CD4-positive, alpha-beta T cell (primary cell): ENCODE measurements at regions not wholly inside any gene's neighbourhood (a gene's known extent, or its start where the extent isn't known, plus 50 kb on each side); places are given as distances from the start of the nearest gene placed in this dataset.

Experiments
- ATAC-seq: fragments of 200-7000 bp; cut with Tn5 transposase; one replicate; pipeline ENCODE4 v1.10.0; 2022; ENCODE audit warnings: mild to moderate bottlenecking; ENCODE audit not compliant: poor library complexity
- CTCF ChIA-PET: fragments of 350-600 bp; sonication (Branson Sonifier 250); formaldehyde crosslinking; loops from one replicate; lab custom pipeline; 2021; ENCODE audit warnings: antibody characterized with exemption, inconsistent platforms; lab: Charles Lee
- POLR2A ChIA-PET: fragments of 350-600 bp; sonication (Branson Sonifier 250); formaldehyde crosslinking; loops from one replicate; lab custom pipeline; 2021; ENCODE audit warnings: antibody characterized with exemption, inconsistent platforms; lab: Charles Lee
- DNase-seq, 14 experiments: peaks; one replicate each; pipeline ENCODE4 v3.0.0-alpha.2; 2013 to 2020; ENCODE audit warnings: mixed read lengths in 2 of 14
- H3K27ac ChIP-seq, 2 donors: one replicate each; pipeline versions ENCODE4 v1.5.1 to v1.7.0; 2013; ENCODE audit warnings: low read length in 2 of 2, low read depth in 1 of 2, mild to moderate bottlenecking in 1 of 2
- H3K27me3 ChIP-seq, 2 experiments: 1 replicate in 1 of 2; 2 replicates in 1 of 2; pipeline versions ENCODE4 v1.6.1 to v1.7.0; 2013; ENCODE audit warnings: low read length in 2 of 2, control low read depth in 1 of 2, mild to moderate bottlenecking in 1 of 2, moderate library complexity in 1 of 2; ENCODE audit not compliant: insufficient read depth in 2 of 2, control insufficient read depth in 1 of 2
- H3K36me3 ChIP-seq: one replicate; pipeline ENCODE4 v1.6.1; 2013; ENCODE audit warnings: low read length, control low read depth; ENCODE audit not compliant: insufficient read depth
- H3K4me1 ChIP-seq: one replicate; pipeline ENCODE4 v1.6.1; 2013; ENCODE audit warnings: low read length, control low read depth; ENCODE audit not compliant: insufficient read depth
- H3K4me3 ChIP-seq: one replicate; pipeline ENCODE4 v1.5.1; 2013; ENCODE audit warnings: mild to moderate bottlenecking, low read length, moderate library complexity
- H3K9me3 ChIP-seq, 2 experiments: 1 replicate in 1 of 2; 2 replicates in 1 of 2; pipeline versions ENCODE4 v1.6.1 to v1.7.0; 2013; ENCODE audit warnings: low read length in 2 of 2, mild to moderate bottlenecking in 2 of 2, control low read depth in 1 of 2, moderate library complexity in 1 of 2; ENCODE audit not compliant: control insufficient read depth in 1 of 2, insufficient read depth in 1 of 2
- H3K27ac Mint-ChIP-seq: one replicate; pipeline ENCODE4 v1.8.0; 2020; ENCODE audit warnings: mixed read lengths
- H3K27me3 Mint-ChIP-seq: one replicate; pipeline ENCODE4 v1.8.0; 2021; ENCODE audit warnings: mixed read lengths
- H3K36me3 Mint-ChIP-seq: one replicate; pipeline ENCODE4 v1.8.0; 2021; ENCODE audit warnings: low read depth, mixed read lengths
- H3K4me1 Mint-ChIP-seq: one replicate; pipeline ENCODE4 v1.8.0; 2021; ENCODE audit warnings: low read depth, mixed read lengths
- H3K4me3 Mint-ChIP-seq: one replicate; pipeline ENCODE4 v1.8.0; 2020; ENCODE audit warnings: mild to moderate bottlenecking, mixed read lengths
- H3K9me3 Mint-ChIP-seq: one replicate; pipeline ENCODE4 v1.8.0; 2020; ENCODE audit warnings: mixed read lengths
- intact Hi-C, 2 experiments: fragments of 100-400 bp; cut with DNase I in 1 of 2; cut with micrococcal nuclease in 1 of 2; formaldehyde crosslinking; loops; one replicate each; pipeline versions ENCODE4 v1.15.1 to v1.9.0; 2023 to 2025; cut with DNase I, micrococcal nuclease
- TF ChIP-seq, protein P1 (sequence below): fragments of 200-600 bp; IDR thresholded peaks from one replicate; pipeline ENCODE4 v1.8.0; 2022; ENCODE audit warnings: antibody characterized with exemption, mild to moderate bottlenecking

DNA sequence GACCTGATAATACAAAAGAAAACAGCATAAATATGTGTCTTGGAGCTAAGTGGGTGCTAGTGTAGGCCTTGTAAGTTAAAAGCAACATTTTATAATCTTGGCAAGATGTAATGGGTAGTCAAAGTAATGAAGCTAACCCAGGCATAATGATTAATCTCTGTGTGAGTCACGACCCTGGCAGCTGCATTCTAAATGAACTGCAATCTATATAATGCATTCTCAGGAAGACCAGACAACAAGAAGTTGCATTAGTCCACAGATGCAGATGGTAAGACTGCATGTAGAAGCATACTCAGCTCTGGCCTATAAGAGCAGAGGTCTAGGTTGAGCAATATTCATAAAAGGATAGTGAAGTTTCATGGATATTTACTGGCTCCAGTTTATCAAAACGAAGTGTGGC is 85.6 kb upstream of the ETAA1 start:
- POLR2A ChIA-PET = no interaction called here
- no peaks in the 10 kb centered on the region for H3K27me3 ChIP-seq
- Mint-ChIP-seq H3K4me1 (no peaks in the 10 kb centered on the region), H3K36me3 (no peaks in the 10 kb centered on the region), H3K27me3 (no peaks in the 10 kb centered on the region), H3K9me3 (no peaks in the 10 kb centered on the region), H3K27ac (no peak overlapping the region), H3K4me3 (no peak overlapping the region)
- no peaks in the 10 kb centered on the region for H3K36me3 ChIP-seq
- H3K4me1 ChIP-seq = no peaks in the 10 kb centered on the region
- DNase-seq (no peak), ATAC-seq (no peak)
- H3K27ac ChIP-seq = no peak overlapping the region
- CTCF ChIA-PET = no interaction called here
- TF ChIP-seq, protein P1, sequence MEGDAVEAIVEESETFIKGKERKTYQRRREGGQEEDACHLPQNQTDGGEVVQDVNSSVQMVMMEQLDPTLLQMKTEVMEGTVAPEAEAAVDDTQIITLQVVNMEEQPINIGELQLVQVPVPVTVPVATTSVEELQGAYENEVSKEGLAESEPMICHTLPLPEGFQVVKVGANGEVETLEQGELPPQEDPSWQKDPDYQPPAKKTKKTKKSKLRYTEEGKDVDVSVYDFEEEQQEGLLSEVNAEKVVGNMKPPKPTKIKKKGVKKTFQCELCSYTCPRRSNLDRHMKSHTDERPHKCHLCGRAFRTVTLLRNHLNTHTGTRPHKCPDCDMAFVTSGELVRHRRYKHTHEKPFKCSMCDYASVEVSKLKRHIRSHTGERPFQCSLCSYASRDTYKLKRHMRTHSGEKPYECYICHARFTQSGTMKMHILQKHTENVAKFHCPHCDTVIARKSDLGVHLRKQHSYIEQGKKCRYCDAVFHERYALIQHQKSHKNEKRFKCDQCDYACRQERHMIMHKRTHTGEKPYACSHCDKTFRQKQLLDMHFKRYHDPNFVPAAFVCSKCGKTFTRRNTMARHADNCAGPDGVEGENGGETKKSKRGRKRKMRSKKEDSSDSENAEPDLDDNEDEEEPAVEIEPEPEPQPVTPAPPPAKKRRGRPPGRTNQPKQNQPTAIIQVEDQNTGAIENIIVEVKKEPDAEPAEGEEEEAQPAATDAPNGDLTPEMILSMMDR = no peak
- H3K9me3 ChIP-seq = peaks cover 0 to 3% of the 10 kb centered on the region in 2 experiments
- intact Hi-C loops = no loop called here
- H3K4me3 ChIP-seq = no peak overlapping the region

DNA sequence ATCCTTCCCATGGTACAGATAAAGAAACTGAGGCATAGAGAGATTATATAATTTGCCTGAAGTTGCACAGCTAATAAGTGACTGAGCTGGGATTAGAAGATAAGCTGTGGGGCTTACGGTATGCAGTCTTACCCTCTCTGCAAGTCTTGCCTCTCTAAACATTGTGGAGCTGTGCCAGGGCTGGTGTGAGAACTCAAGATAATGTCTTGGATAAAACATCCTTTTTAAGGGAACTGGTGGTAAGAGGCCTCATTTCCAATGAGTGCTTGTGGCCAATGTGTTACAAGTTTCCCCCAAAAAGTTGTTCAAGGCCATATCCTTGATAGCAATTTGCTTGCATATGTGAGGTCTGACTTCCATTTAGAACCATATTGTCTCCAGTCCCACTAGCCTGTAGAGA is 84.3 kb upstream of the ETAA1 start:
- ChIA-PET POLR2A (no interaction called here), CTCF (no interaction called here)
- Histone ChIP-seq H3K9me3 (peaks cover 0 to 3% of the 10 kb centered on the region in 2 experiments), H3K27ac (no peak overlapping the region), H3K27me3 (no peaks in the 10 kb centered on the region), H3K4me3 (no peak overlapping the region), H3K4me1 (no peaks in the 10 kb centered on the region), H3K36me3 (no peaks in the 10 kb centered on the region)
- intact Hi-C loops = no loop called here
- DNase-seq (no peak), ATAC-seq (no peak)
- no peak overlapping the region for H3K27ac Mint-ChIP-seq
- no peaks in the 10 kb centered on the region for H3K36me3 Mint-ChIP-seq
- no peaks in the 10 kb centered on the region for H3K9me3 Mint-ChIP-seq
- TF ChIP-seq, protein P1 = no peak
- no peak overlapping the region for H3K4me3 Mint-ChIP-seq
- H3K27me3 Mint-ChIP-seq = no peaks in the 10 kb centered on the region
- no peaks in the 10 kb centered on the region for H3K4me1 Mint-ChIP-seq

DNA sequence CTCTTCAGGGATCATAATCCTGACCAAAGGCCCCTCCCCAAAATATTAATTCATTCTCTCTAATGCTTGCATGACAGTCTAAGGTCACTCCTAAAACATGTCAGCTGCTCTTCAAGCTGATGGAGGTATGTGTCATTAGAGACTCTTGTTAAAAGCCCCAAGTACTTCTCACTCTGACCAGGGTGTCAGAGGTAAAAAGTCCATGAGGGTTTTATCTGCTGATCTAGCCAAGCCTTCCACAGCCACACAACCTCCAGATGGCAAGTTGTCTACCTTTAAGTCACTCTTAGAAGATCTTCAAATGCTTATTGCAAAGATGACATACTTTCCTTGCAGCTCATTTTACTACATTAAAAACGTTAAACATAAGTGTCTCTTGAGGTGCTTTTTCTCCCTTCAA is 83.6 kb upstream of the ETAA1 start:
- no peak overlapping the region for H3K27ac Mint-ChIP-seq
- no peaks in the 10 kb centered on the region for H3K4me1 Mint-ChIP-seq
- H3K27me3 Mint-ChIP-seq = no peaks in the 10 kb centered on the region
- no peak overlapping the region for H3K4me3 ChIP-seq
- DNase-seq (no peak), ATAC-seq (no peak)
- no peaks in the 10 kb centered on the region for H3K27me3 ChIP-seq
- no peaks in the 10 kb centered on the region for H3K36me3 Mint-ChIP-seq
- peaks cover 0 to 3% of the 10 kb centered on the region in 2 experiments for H3K9me3 ChIP-seq
- no peaks in the 10 kb centered on the region for H3K9me3 Mint-ChIP-seq
- intact Hi-C loops = no loop called here
- ChIA-PET POLR2A (no interaction called here), CTCF (no interaction called here)
- H3K27ac ChIP-seq = no peak overlapping the region
- H3K36me3 ChIP-seq = no peaks in the 10 kb centered on the region
- H3K4me1 ChIP-seq = no peaks in the 10 kb centered on the region
- TF ChIP-seq, protein P1 = no peak
- H3K4me3 Mint-ChIP-seq = no peak overlapping the region
